ENCODE measurements at regions not wholly inside any gene's neighbourhood (a gene's known extent, or its start where the extent isn't known, plus 50 kb on each side); places are given as distances from the start of the nearest gene placed in this dataset.

- H2AFZ ChIP-seq (ENCODE audit: low read depth, low read length): no peak overlapping the region
- H3K4me3 ChIP-seq (replicated peaks in 1 of 3; ENCODE audit: insufficient read depth in 1 of 3, low read depth in 1 of 3, low read length in 3 of 3): no peak overlapping the region
- POLR2A ChIA-PET: no interaction called here
- H3K9ac ChIP-seq (replicated peaks; ENCODE audit: extremely low read depth, insufficient read depth, low read length): no peak overlapping the region
- H3K27me3 ChIP-seq (ENCODE audit: control insufficient read depth in 2 of 2, insufficient read depth in 2 of 2, low read length in 2 of 2): no peaks in the 10 kb centered on the region
- no peaks in the 10 kb centered on the region for H3K36me3 ChIP-seq (ENCODE audit: control insufficient read depth in 2 of 2, extremely low read depth in 1 of 2, insufficient read depth in 2 of 2, low read length in 2 of 2)
- CTCF ChIA-PET: no interaction called here
- dilution Hi-C loops (cut with MboI; ENCODE audit: extremely low pct_ligation_motif_present, low sequenced_read_pairs) (no loop called here), intact Hi-C loops (cut with micrococcal nuclease) (no loop called here)
- no peaks in the 10 kb centered on the region for H4K20me1 ChIP-seq (replicated peaks; ENCODE audit: control insufficient read depth, extremely low read depth, insufficient read depth, low read length)
- no peak overlapping the region for H3K27ac ChIP-seq (ENCODE audit: insufficient read depth, low read depth, low read length)
- no TSS peak for BruUV-seq (replicated peaks)
- H3K9me3 ChIP-seq (replicated peaks; ENCODE audit: control insufficient read depth, insufficient read depth, low read length): no peaks in the 10 kb centered on the region
- no peaks in the 10 kb centered on the region for H3K4me1 ChIP-seq (ENCODE audit: control insufficient read depth, extremely low read depth, insufficient read depth, low read length)
- DNase-seq (ENCODE audit: low read depth, low spot score) (no peak), FAIRE-seq (no peak)
- TF ChIP-seq, protein P1, sequence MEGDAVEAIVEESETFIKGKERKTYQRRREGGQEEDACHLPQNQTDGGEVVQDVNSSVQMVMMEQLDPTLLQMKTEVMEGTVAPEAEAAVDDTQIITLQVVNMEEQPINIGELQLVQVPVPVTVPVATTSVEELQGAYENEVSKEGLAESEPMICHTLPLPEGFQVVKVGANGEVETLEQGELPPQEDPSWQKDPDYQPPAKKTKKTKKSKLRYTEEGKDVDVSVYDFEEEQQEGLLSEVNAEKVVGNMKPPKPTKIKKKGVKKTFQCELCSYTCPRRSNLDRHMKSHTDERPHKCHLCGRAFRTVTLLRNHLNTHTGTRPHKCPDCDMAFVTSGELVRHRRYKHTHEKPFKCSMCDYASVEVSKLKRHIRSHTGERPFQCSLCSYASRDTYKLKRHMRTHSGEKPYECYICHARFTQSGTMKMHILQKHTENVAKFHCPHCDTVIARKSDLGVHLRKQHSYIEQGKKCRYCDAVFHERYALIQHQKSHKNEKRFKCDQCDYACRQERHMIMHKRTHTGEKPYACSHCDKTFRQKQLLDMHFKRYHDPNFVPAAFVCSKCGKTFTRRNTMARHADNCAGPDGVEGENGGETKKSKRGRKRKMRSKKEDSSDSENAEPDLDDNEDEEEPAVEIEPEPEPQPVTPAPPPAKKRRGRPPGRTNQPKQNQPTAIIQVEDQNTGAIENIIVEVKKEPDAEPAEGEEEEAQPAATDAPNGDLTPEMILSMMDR (IDR thresholded peaks at IDR 0.05; ENCODE audit: extremely low read depth in 1 of 2, insufficient read depth in 1 of 2, low read depth in 1 of 2, low read length in 2 of 2): no peak
- TF ChIP-seq POLR2AphosphoS5 (IDR thresholded peaks at IDR 0.05; ENCODE audit: insufficient read depth, low read depth, low read length): no peak
- TF ChIP-seq JUN (IDR thresholded peaks at IDR 0.05; ENCODE audit: borderline replicate concordance, insufficient read depth, insufficient read length, low read depth): no peak
- TF ChIP-seq, protein P2, sequence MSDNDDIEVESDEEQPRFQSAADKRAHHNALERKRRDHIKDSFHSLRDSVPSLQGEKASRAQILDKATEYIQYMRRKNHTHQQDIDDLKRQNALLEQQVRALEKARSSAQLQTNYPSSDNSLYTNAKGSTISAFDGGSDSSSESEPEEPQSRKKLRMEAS (IDR thresholded peaks at IDR 0.05; ENCODE audit: insufficient read depth, insufficient read length): no peak
- TF ChIP-seq FOS (IDR thresholded peaks at IDR 0.05; ENCODE audit: borderline replicate concordance, insufficient read depth, low read length): no peak
- no peak for TF ChIP-seq GATA2 (IDR thresholded peaks at IDR 0.05; ENCODE audit: insufficient read depth, insufficient read length, low read depth, low read length)
- no peak for TF ChIP-seq EZH2 (IDR thresholded peaks at IDR 0.05; ENCODE audit: borderline replicate concordance, low read depth, low read length, severe bottlenecking)
- no peak for TF ChIP-seq POLR2A (IDR thresholded peaks at IDR 0.05; ENCODE audit: low read depth, low read length)
- no peak for TF ChIP-seq MYC (IDR thresholded peaks at IDR 0.05; ENCODE audit: low read depth, low read length)
- H3K4me2 ChIP-seq (ENCODE audit: insufficient read depth, low read length): no peak overlapping the region
- no peaks in the 10 kb centered on the region for H3K9me1 ChIP-seq (replicated peaks; ENCODE audit: control insufficient read depth, extremely low read depth, insufficient read depth, low read length)
- no peaks in the 10 kb centered on the region for H3K79me2 ChIP-seq (ENCODE audit: control insufficient read depth, insufficient read depth, low read length)
Observed at GRCh38 chr12:116339800-116340371, 62.4 kb upstream of the MED13L start.
